ENCODE measurements at regions not wholly inside any gene's neighbourhood (a gene's known extent, or its start where the extent isn't known, plus 50 kb on each side); places are given as distances from the start of the nearest gene placed in this dataset.

DNA sequence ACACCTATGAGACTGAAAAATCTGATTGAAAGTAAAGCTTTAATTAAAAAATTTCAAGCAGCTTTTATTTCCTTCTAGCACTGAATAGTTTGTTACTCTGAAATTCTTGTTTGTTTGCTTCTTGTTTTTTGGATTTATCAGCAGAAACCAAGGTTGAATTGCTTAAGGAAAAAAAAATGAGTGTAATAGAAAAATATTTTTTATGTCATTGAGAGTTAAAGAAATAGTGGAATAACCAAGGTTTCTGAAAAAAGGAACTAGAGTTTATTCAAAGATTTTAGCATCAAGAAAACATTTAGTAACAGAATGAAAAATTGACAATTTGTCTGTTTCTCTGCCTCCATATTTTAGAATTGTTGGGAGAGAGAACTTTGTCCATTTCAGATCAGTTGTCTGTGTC lies 1852.2 kb downstream of the PCDH7 start:
- no peak for TF ChIP-seq CTCF (conservative IDR thresholded peaks at IDR 0.05; ENCODE audit: low read length)
- no peak for TF ChIP-seq EZH2phosphoT487 (IDR thresholded peaks at IDR 0.05; ENCODE audit: borderline replicate concordance)

All from Loucy (cell line).